HFF-Myc (cell line): ENCODE measurements at regions not wholly inside any gene's neighbourhood (a gene's known extent, or its start where the extent isn't known, plus 50 kb on each side); places are given as distances from the start of the nearest gene placed in this dataset.
A peak's percentile ranks its signal among the peaks of the same experiment; 100 is the strongest.
"Not testable (repeated sequence)": the region's sequence is repeated elsewhere in the genome, so short reads cannot be mapped to it uniquely, and the experiment has no call there.

ENCODE experiments used
- DNase-seq: peaks from one replicate; pipeline ENCODE4 v3.0.0-alpha.2; 2011; ENCODE audit warnings: low read depth; ENCODE audit errors: extremely low read depth
- H3K4me3 ChIP-seq: replicated peaks from 2 replicates; pipeline ENCODE4 v1.5.1; 2011; ENCODE audit warnings: low read depth, mild to moderate bottlenecking, control low read depth, low read length
- CTCF ChIP-seq: IDR thresholded peaks from 2 replicates; pipeline ENCODE4 v1.5.1; 2012; ENCODE audit warnings: mild to moderate bottlenecking, low read depth, low read length, control low read depth; ENCODE audit errors: missing control alignments

- not testable (repeated sequence) for DNase-seq, H3K4me3 ChIP-seq
These were observed 62.3 kb upstream of the UGT2A3 start for GRCh38 chr4:69013933-69014332.

- H3K4me3 ChIP-seq, DNase-seq: not testable (repeated sequence)
These were observed 66.4 kb upstream of the UGT2A3 start for GRCh38 chr4:69017986-69018385.

- not testable (repeated sequence) for DNase-seq, H3K4me3 ChIP-seq
These were observed 68.2 kb upstream of the UGT2A3 start for GRCh38 chr4:69019538-69020461.

- not testable (repeated sequence) for DNase-seq, H3K4me3 ChIP-seq
These were observed 68.8 kb upstream of the UGT2A3 start for GRCh38 chr4:69020462-69020807.

GRCh38 chr4:69025191-69025998 is 70.9 kb upstream of the UGT2B7 start:
- peak; percentile 16 for TF ChIP-seq CTCF

GRCh38 chr4:69025999-69026387 is 70.3 kb upstream of the UGT2B7 start:
- TF ChIP-seq CTCF: no peak
- no peak overlapping the region for H3K4me3 ChIP-seq
- DNase-seq: no peak

More at GRCh38 chr4:69025191-69025998, 70.9 kb upstream of the UGT2B7 start:
- H3K4me3 ChIP-seq: no peak overlapping the region
- no peak for DNase-seq

GRCh38 chr4:69026974-69027373 is 69.3 kb upstream of the UGT2B7 start:
- DNase-seq: no peak
- no peak for TF ChIP-seq CTCF
- H3K4me3 ChIP-seq: no peak overlapping the region

- H3K4me3 ChIP-seq: no peak overlapping the region
- no peak for DNase-seq
- no peak for TF ChIP-seq CTCF
These were observed 65.9 kb upstream of the UGT2B7 start for GRCh38 chr4:69030326-69030725.
